GM12891 (cell line): ENCODE measurements at regions not wholly inside any gene's neighbourhood (a gene's known extent, or its start where the extent isn't known, plus 50 kb on each side); places are given as distances from the start of the nearest gene placed in this dataset.

Experiments
- PAX5 ChIP-seq: IDR thresholded peaks from 2 replicates; pipeline ENCODE4 v1.6.1; 2011; ENCODE audit warnings: low read length, moderate library complexity, mild to moderate bottlenecking; ENCODE audit not compliant: insufficient read depth, severe bottlenecking
- POLR2A ChIP-seq: IDR thresholded peaks from 2 replicates; pipeline ENCODE4 v1.6.1; 2011; ENCODE audit warnings: low read depth, low read length, control low read depth
- POLR2AphosphoS5 ChIP-seq: IDR thresholded peaks from 2 replicates; pipeline ENCODE4 v1.6.1; 2011; ENCODE audit warnings: low read depth, low read length, control low read depth
- SPI1 ChIP-seq: IDR thresholded peaks from 2 replicates; pipeline ENCODE4 v1.6.1; 2011; ENCODE audit warnings: low read depth, low read length, control low read depth
- TAF1 ChIP-seq: IDR thresholded peaks from 2 replicates; pipeline ENCODE4 v1.6.1; 2011; ENCODE audit warnings: low read depth, low read length, control low read depth

GRCh38 chr12:97907504-97907903 lies 444.9 kb downstream of the RMST start:
- TF ChIP-seq POLR2AphosphoS5, result no peak
- TF ChIP-seq POLR2A, result no peak
- TF ChIP-seq SPI1, result no peak
- no peak for TF ChIP-seq TAF1
- no peak for TF ChIP-seq PAX5
